Renal cortical epithelial cell (primary cell): ENCODE measurements at regions not wholly inside any gene's neighbourhood (a gene's known extent, or its start where the extent isn't known, plus 50 kb on each side); places are given as distances from the start of the nearest gene placed in this dataset.

Source experiments
- DNase-seq: peaks from one replicate; pipeline ENCODE4 v3.0.0-alpha.2; 2011; ENCODE audit warnings: low read depth

- no peak for DNase-seq
These were observed 461.5 kb downstream of the MN1 start for GRCh38 chr22:27340047-27340446.

GRCh38 chr22:27344546-27344945 is 457.0 kb downstream of the MN1 start:
- DNase-seq: no peak

- DNase-seq: no peak
These were observed 455.9 kb downstream of the MN1 start for GRCh38 chr22:27345691-27346090.

DNA sequence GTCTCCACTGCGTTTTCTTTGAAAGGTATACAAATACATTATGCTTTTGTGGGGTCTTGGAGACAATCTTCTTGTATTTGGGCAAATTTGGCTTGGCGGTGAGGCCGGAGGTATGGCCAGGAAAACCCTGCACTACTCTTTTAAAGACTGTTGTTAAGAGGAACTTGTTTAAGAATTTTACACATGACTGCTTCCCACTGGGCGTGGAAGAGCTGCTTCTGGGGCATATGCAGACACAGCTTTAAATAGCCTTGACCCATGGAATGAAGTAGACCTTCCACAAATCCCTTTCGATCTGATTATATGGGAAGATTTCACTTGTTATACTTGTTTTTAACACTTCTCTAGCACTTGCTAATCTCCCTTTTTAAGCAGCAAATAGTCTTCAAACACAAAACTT is 453.6 kb downstream of the MN1 start:
- peak; percentile 91 for DNase-seq

DNA sequence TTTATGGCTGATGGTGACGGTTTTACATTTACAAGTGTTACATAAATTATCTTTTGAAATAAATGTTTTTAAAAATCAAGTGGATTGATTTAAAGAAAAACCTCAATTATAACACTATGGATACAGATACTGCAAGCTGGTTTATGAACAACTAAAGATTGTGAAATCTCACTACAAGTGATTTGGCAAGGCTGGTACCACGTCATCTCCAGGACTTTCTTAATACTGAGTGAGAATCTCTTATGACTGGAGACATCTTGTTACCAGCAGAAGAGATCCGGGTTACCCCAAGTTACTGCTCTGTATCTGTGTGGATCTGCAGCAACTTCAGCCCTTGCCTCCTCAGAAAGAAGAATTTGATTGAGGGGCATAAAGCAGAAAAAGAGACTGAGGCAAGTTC is 452.9 kb downstream of the MN1 start:
- peak; percentile 94 for DNase-seq

GRCh38 chr22:27349456-27349855 is 452.1 kb downstream of the MN1 start:
- DNase-seq: peak; percentile 51

- DNase-seq: no peak
These were observed 451.2 kb downstream of the MN1 start for GRCh38 chr22:27350306-27350705.

DNA sequence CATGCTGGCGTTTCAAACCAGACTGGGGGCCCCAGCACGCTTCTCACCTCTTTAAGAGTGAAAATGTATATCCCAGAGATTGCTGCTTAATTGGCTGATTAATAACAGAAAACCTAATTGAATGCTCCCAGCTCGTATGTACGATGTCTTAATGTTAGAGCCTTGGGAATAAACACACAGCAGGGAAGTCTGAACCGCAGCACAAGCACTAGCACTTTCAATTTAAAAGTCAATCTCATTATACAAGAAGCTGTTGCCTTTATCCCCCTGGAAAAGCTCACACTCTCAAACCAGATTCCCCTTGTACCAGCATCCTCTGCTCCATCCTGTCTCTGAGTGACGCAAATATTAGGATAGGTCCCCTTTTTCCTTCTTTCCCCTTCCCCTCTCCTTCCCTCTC is 449.1 kb downstream of the MN1 start:
- DNase-seq: no peak

GRCh38 chr22:27358096-27358870 is 443.3 kb downstream of the MN1 start:
- no peak for DNase-seq

GRCh38 chr22:27370269-27370668 is 431.3 kb downstream of the MN1 start:
- no peak for DNase-seq

GRCh38 chr22:27370987-27371386 is 430.6 kb downstream of the MN1 start:
- no peak for DNase-seq

DNA sequence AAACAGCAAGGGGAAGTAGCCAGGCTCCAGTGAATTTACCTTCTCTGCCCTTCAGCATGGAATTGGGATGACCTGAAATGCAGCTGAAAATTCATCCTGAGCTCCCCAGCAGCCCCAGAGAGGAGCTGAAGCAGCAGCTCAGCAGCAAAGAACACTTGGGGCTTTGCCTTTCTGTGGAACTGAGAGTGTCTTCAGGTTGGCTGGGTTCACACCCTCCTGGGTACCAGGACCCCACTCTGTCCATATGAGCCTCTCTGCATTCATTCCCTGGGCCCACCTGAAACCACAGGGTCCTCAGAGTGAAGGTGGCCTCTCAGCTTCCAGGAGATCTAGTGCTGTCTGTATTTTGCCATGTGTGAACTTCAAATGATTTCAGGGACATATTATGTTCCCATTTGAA is 429.2 kb downstream of the MN1 start:
- no peak for DNase-seq

- DNase-seq: peak; percentile 50
These were observed 428.4 kb downstream of the MN1 start for GRCh38 chr22:27372969-27373670.

- peak; percentile 18 for DNase-seq
These were observed 423.9 kb downstream of the MN1 start for GRCh38 chr22:27377501-27378295.

- no peak for DNase-seq
These were observed 423.2 kb downstream of the MN1 start for GRCh38 chr22:27378311-27378800.

- DNase-seq: no peak
These were observed 422.6 kb downstream of the MN1 start for GRCh38 chr22:27378995-27379394.

DNA sequence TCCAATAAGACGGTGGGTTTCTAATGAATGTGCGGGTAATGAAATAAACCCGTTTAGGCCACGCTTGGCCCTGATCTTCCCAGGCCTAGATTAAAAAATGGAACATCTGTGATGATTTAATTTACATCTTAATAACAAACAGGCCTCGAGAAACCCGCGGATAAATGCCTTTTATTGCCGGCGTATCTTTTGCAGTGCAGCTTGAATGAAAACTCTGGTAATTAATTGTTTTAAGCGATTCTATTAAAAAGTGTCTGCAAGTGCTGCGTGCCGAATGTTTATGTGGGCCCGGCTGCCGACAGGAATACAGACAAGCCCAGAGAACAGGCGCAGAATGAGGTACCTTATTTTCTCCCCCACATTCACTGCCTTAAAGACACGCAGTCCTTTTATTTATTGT is 420.7 kb downstream of the MN1 start:
- no peak for DNase-seq

- no peak for DNase-seq
These were observed 420.0 kb downstream of the MN1 start for GRCh38 chr22:27381552-27381951.

- DNase-seq: no peak
These were observed 419.4 kb downstream of the MN1 start for GRCh38 chr22:27381960-27382742.

DNA sequence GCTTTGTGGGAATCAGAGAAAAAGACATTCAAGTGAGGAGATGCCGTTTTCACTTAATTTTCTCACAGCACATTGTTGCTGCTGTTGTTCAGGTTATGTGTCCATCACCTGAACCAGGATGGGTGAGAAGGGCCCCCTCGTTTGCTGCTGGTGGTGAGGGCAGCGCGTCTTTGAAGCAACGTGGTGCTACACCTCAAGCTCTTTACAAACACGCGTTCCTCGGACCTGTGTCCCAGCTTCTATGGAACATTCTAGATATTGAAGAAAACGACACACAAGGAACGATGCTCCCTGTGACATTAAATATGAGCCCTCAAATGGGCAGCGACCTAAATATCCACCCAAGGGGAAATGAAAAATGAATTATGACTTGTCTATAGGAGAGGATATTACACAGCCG is 418.6 kb downstream of the MN1 start:
- DNase-seq: no peak

DNA sequence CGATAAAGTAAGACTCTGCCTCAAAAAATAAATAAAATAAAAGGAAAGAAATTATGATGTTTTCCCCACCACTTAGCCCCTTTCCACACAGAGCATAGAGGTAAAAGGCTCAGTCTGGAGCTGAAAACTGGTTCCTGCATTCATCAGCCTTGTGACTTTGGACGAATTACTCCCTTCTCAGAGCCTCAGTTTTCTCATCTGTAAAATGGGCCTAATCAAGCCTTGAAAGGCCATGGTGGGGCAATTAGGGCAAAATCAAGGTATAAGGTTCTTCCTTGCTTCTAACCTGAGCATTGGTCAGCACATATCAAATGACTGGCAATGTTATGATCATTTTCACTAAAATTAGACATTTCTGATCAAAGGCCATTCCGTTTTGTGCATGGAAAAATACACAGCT is 417.7 kb downstream of the MN1 start:
- no peak for DNase-seq
